ENCODE measurements at regions not wholly inside any gene's neighbourhood (a gene's known extent, or its start where the extent isn't known, plus 50 kb on each side); places are given as distances from the start of the nearest gene placed in this dataset.
"Not testable (repeated sequence)": the region's sequence is repeated elsewhere in the genome, so short reads cannot be mapped to it uniquely, and the experiment has no call there.

GRCh38 chr13:63811428-63812004 lies 2395.9 kb upstream of the PCDH20 start:
- TF ChIP-seq CTCF (IDR thresholded peaks at IDR 0.05; ENCODE audit: poor library complexity); EZH2phosphoT487 (IDR thresholded peaks at IDR 0.05; ENCODE audit: low read depth, severe bottlenecking, unreplicated experiment): not testable (repeated sequence)

Data from hepatocyte (in vitro differentiated cells).